NAMALWA (cell line): ENCODE measurements at regions not wholly inside any gene's neighbourhood (a gene's known extent, or its start where the extent isn't known, plus 50 kb on each side); places are given as distances from the start of the nearest gene placed in this dataset.

Experiments
- DNase-seq: peaks from one replicate; pipeline ENCODE4 v3.0.0-alpha.2; 2015; ENCODE audit warnings: low spot score

DNA sequence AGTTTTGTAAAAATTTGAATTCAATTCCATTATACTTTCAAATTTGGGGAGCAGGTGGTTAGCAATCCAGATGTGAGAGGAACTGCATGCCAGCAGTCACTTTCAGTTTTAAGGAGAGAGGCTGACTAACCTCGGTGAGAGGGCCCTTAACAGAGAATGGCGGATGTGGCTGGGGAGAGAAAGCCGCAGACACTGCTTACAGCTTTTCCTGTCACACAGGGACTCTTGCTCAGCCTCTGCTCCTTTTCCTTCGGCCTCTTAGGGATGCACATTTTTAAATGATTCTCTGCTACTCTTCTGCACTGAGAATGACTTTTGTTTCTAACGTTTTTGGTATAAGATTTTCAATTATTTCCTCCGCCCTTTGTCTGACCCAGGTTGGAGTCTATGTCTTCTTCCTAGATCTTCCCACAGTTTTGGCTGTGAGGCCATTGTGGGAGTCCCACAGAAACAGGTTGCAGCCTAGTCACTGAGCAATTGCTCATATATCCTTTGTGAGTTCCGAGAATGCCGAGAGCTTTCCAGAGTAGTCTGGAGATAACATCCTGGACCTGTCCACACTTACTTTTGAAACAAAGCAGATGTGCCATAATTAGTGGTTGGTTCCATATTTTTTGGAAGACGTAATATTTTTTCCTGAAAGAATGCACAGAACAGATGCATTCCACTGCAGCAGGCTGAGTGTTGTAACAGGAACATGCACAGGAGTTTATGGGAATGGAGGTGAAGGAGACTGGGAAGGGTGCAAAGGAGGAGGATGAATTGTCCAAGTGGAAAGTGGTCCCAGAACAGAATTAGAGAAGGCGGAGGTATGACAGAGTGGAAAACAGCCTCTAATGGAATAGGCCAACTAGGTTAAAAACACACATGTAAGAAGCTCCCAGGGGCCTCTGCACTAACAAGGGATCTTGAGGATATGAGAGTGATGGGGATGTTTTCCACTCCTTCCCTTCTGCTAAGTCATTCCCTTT lies 168.0 kb upstream of the ZNF32 start:
- peak; percentile 34 for DNase-seq

DNA sequence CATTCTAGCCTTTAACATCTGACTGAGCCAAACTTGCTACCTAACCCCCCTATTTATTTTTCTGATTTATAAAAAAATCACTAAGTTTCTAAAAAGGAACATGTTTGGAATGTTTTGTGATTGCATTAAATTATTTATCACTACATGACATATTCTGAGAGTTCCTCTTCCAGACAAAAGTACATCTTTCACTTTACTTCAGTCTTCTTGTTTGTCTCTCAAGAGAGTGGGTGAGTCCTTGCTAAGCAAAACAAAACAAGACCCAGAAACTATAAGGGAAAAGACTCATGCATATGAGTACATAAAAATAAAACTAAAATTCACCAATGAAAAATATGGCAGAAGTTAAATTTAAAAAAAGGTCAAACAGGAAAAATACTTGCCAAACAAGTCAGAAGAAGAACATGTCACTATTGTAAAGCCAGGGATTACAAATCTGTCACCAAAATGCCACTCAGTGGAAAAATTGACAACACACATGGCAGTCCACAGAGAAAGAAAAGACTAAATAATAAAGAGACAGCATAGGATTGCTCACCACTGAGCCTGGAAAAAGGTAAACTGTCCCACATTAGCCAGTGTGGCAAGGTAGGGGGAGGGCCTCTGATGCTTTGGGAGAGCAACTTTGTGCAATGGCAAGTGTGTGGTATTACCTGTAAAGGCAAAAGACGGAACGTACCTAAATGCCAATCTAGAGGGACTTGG lies 166.7 kb upstream of the ZNF32 start:
- DNase-seq: no peak

DNA sequence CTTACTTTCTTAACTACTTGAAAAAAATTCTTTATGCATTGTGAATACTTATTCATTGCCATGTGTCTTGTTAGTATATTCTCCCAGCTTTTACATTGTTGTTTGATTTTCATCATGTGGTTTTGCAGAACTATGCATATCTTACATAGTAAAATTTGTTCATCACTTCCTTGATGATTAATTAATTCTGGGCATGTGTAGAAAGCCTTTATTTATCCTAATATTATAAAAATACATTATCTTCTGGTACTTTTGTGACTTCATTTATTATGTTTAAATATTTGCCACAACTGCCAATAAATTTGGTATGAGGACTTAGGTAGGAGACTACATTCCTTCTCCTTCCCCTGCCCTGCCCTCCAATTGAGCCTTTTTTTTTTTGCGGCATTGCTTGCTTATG lies 166.0 kb upstream of the ZNF32 start:
- no peak for DNase-seq

DNA sequence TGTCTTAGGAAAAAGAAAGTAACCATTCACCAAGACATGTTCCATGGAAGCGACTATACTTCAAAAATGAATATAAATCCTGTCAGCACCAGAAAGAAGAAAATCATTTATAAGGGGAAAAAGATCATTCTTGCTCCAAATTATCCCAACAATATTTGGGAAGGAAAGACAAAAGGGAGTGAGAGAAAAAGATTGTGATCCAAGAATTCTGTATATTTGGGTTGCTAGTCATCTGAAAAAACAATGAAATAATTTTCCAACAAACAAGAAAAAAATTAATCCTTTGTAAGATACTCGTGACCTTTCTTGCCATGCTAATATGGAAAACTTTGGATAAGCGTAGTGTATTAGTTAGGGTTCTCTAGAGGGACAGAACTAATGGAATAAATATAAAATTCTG lies 163.2 kb upstream of the ZNF32 start:
- no peak for DNase-seq

DNA sequence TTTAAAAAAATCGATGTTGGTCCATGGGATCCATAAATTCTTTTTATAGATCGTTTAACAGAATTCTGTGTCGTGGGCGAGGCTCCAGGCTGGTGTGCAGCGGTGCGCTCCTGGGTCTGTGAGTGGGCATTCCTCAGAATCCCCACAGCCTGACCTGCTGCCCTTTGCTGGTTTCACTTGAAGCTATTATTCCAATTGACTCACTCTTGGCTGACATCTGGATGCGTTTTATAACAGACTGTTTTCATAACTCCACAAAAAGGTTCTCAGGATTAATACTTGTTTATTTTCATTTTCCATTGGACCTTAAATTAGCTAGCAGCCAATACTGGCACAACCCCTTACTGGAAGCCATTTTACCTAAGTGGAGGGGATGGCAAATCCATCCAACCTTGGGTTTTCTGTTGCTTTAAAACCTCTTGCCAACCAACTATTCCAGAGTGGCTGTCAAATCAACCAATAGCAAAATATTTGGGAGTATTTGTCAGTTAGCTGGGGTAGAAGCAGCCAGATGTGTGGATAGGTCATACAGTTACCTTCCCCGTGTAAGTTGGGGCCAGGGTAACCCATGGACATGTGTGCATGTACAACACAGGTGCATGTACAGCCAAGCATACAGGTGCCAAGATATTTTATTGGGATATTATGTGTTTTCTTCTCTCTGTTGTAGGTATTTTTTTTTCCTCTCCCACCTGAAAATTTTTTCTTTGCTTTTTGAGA lies 160.7 kb upstream of the ZNF32 start:
- DNase-seq: no peak

DNA sequence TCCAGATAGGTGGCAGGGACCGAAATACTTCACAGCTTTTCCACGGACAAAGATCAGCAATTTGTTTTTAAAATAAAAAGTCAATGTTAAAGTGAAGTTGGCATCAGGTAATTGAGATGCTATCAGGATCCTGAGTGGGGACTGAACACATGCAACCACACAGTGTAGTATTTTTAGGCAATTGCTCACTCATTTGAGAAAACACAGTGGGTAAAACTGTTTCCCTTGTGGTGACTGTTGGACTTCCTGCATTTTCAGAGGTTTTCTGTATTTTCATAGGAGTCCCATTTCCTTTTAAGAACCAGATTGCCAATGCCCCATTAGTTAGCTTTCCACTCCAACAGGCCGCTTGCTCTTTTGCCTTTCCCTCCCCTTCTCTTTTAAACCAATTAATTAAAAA lies 159.5 kb upstream of the ZNF32 start:
- no peak for DNase-seq

DNA sequence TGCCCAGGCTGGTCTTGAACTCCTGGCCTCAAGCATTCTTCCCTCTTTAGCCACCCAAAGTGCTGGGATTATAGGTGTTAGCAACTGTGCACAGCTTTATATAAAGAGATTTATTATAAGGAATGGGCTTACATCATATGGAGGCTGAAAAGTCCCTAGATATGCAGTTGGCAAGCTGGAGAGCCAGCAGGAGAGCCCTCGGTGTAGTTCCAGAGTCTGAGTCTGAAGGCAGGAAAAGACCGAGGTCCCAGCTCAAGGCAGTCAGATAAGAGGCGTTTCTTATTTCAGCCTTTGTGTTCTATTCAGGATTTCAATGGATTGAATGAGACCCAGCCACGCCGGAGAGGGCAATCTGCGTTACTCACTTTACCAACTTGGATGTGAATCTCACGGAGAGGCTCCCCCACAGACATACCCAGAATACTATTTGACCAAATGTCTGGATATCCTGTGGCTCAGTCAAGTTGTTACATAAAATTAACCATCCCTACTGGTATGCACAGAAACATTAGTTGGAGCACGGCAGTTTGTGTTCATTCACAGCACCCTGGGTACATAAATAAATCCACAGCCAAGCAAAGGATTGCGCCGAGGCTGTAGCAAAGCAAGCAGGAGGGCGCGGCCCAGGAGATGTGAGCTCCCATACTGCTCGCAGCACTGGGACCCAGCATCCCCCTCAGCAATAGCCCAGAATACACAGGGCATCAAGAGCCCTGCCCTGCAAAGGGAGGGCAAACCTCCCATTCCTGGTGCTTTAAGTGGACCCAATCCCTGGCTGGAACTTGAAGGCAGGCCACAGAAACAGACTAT lies 158.4 kb upstream of the ZNF32 start:
- DNase-seq: no peak

DNA sequence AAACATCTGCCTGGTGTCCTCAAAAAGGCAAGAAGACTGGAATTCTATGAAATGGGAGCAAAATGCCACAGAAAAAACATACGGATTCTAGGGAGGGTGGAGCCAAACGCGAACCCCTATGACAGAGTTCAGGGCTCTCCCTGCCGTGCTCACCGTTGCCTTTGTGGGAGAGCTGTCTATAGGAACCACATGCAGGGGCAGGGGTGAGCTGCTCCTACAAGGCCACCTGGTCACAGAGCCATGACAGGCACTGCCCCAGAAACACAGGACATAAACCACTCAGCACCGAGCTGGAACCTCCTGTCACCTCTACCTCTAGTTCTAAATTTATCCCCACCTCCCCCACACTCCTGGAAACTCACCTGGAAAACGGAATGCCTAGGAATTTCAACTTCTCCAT lies 155.1 kb upstream of the ZNF32 start:
- no peak for DNase-seq

DNA sequence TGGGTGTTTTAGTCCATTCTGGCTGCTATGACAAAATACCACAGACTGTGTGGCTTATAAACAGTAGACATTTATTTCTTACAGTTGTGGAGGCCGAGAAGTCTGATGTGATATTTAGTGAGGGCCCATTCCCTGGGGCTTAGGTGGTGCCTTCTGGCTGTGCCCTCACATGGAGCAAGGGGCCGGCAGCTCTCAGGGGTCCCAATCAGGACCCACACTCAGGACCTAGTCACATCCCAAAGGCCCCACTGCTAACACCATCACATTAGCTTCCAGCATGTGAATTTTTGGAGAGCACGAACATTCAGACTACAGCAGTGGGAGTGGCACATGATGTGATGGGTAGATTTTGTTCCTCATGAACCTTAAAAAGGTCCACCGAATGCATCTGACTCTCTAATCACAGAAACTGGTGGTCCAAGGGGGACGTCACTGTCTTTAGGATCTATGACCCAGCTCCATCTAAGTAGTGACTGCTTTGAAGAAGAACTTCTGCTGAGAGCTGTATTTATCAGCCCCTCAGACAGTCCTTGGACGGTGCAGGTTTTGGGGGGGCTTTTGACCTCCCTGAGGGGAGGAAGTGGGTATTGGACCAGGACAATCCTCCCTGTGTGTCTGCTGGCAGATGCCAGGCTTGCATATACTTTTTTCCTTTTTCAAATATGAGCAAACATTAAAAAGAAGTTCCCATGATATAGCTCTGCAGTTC lies 154.5 kb upstream of the ZNF32 start:
- DNase-seq: no peak

DNA sequence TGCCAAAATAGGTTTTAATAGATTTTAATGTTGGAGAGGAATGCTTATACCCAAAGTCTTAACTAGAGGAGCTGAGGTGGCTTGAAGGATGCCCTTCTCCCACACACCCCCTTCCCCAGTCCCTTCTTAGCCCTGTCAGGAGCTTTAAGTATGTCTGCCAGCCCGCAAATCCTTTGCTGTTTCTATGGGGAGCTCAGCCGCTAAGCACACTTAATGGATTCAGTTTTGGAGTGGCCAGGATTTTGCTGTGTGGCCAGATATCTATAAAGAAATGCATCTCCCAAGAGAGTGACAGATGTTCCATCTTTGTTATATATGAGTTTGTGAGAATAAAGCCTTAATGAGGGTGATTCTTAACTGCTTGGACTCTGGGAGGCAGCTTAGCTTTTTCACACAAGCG lies 152.9 kb upstream of the ZNF32 start:
- DNase-seq: no peak

DNA sequence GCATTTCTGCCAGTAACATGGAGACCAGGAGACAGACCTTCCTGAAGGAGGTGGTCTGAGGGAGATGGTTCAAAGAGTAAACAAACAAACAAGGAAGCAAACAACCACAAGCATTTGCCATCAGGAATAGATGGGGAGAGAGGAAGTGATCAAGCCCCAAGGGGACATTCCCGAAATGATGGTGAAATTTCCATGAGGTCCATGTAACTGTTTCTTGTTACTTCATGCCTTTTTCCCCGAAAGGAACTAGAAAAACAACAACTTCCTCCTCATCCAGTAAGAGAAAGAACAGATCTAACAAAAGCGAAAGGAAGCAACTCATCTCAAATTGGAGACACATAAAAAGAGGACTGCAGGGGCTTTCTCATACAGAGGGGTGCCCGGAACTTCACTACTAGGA lies 152.5 kb upstream of the ZNF32 start:
- no peak for DNase-seq

DNA sequence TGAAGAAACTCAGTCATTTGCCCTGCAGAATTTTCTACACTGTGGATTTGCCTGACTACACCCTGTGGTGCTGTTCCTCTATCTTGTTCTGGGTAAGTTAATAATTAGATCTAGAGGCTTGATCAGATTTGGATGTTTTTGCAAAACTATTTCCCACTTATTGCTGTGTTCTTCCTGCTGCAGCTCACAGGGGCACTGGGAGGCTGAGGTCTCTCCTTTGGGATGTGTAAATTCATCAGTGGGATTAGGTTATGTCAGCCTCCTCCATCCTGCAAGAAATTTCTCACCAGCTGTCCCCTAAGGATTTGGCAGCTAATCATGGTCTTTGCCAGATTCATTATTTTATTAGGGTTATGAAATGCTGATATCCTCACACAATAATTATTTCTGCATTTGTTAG lies 148.1 kb upstream of the ZNF32 start:
- DNase-seq: no peak

DNA sequence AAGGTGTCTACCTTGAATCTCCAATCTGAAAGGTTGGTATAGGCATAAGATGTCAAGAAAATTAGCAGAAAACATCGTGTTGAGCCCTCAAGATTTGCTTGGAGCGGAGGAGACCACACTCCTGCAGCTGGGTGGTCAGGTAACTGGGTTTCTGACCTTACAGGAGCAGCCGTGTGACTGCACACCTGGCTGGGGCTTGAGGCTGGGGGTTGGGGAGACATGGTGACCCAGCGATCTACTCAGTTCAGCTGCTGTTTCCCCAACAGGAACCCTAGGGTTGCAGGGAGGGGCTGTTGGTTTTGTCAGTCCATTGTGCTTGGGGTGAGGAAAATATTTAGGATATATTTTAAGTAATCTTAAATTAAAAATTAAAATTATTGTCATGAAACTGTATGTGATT lies 147.0 kb upstream of the ZNF32 start:
- no peak for DNase-seq

DNA sequence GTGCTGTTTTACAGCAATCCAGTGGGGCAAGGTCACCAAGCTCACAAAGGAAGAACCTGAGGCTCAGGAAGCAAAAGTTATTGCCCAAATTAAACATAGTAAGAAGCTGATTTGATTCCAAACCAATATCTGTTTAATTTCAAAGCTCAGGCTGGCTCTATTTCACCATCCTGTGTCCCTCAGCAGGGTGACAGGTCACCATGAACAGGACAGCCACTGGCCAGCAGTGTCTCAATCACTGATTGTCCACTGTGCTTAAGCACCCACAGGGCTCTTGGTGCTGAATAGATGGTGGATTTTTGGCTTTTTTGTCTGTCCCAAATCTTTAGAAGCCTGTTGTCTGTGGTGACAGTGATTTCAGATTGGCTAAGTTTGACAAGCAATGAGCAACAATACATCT lies 146.4 kb upstream of the ZNF32 start:
- no peak for DNase-seq

DNA sequence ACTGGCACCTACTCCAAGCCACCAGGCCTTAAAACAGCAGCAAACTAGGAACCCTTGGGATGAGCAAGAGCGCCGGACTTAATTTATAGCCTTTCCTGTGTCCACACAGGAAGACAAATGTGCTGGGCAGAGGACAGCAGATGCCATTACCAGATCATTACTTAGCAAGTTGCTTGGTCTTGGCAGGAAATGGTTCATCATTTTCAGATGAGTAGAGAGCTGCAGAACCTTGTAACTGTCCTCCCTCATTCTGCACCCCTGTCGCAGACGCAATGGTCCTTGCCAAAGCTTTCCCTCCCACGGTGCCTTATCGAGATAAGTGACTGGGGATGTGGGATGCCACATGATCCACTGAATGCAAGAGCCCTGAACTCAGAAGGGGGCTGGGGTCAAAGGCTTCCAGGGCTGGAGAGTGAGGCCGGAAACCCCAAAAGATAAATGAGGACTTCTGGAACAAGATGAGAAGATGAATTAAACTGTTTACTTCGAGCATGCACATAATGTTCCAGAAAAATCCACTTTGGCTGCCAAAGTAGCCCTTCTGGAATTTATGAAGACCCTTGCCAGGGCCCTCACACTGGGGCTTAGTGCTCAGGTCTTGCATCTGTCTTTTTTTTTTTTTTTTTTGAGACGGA lies 145.6 kb upstream of the ZNF32 start:
- no peak for DNase-seq

DNA sequence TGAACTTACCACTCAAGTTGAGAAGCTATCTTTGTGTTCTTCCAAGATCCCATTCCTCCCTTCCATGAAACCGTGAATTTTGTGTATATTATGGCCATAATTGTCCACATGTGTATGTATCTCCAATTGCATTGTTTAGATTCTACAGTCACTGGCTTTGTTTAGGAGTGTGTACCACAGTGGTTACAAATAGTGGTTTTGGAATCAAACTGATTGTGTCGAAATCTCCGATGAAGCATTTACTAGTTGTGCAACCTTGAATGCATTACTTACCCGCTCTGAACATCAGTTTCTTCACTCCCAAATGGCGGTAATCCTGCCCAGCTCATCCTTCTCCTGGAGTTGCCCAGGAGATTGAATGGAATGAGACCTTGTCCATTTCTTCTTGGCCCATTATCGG lies 145.0 kb upstream of the ZNF32 start:
- no peak for DNase-seq

DNA sequence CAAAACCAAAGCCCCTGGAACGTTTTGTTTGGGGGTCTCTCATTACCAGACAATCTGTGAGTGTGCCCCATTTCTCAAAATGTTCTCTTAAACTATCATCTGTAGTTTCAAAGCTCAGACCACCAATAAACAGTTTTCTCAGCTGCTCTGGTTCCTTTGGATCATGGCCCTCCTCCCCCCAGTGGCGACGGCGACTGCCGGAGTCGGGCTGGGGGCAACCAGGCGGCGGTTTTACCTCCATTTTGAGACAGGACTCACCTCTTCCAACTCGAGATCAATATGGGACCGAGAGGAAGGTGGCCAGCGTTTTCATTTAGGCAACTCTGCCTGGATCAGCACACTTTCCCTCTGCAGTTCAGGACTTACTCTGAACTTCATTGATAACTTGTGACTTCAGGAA lies 141.5 kb upstream of the ZNF32 start:
- no peak for DNase-seq

DNA sequence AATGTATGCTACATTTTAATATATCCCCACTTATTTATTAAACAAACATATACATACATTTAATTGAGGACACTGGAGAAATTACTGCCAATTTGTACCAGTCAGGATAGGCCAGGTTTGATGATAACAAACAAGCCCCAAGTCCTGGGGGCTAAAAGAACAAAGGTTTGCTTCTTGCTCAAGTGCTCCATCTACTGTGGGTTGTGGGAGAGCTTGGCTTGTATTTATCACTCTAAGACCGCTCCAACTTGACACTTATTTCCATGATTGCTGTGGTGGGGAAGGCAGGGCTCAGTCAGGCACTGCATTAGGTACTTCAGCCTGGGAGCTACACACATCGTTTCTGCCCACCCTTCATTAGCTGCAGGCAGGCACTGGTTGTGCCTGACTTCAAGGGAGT lies 136.6 kb upstream of the ZNF32 start:
- peak; percentile 19 for DNase-seq

DNA sequence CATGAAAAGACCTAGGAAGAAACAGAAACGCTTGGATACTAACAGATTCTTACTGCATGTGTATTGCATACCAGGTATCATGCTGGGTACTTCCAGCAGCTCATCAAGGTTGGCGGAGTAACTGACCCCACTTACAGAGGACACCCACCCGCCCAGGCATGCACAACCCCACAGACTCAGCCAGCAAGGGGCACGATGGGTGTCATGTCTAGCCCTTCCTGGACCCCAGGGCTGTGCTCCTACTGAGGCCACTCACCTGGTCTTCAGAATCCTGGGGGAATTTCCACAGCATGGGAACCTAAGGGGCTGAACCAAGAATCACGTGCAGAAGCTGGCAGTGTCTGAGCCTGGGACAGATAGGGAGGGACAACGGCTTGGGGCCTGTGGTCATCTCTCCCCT lies 134.1 kb upstream of the ZNF32 start:
- DNase-seq: no peak

DNA sequence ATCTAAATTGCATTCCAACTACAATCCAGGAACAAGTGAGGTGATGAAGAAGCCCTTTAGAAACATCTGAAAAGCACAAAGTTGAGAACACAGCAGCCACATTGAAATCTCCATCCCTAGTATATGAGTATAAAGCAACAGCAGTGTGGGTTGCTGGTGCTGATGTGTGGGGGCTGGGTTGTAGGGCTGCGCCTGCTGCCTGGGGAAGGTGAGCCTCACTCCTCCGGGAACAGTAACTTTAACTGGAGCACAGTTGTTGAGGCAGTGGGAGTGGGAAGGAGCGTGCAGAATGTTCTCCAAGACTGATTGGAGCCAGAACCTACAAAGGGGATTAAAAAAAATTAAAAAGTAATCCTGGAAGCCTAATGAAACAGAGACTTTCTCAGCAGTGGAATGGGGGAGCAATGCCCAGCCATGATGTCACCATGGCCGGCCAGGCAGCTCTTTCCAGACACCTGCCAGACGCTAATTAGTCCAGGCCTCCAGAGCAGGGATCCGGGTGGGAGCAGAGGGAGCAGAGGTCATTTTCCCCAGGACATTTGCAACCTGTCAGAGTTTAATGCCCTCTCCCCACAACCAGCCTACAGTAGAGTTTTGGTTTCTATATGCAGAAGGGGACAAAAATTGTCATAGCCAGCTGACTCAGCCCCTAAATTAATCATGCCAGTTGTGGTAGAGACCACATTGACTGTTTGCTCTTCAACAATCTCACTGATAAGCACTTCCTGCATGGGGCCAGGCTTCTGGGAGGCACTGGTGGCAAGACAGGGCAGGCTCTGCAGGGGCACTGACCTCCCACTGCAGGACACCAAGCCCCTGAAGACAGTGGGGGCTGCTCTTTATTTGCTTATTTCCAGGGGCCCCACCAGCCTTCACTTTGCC lies 133.0 kb upstream of the ZNF32 start:
- DNase-seq: no peak
